A549 (cell line): ENCODE measurements at regions not wholly inside any gene's neighbourhood (a gene's known extent, or its start where the extent isn't known, plus 50 kb on each side); places are given as distances from the start of the nearest gene placed in this dataset.

ENCODE experiments used
- CTCF ChIP-seq: fragments of >200 bp; sonication (Bioruptor Twin); formaldehyde crosslinking; IDR thresholded peaks from 3 replicates; pipeline ENCODE4 v1.5.1; 2016
- HDAC2 ChIP-seq: fragments of 200-600 bp; sonication (generic); IDR thresholded peaks from 2 replicates; pipeline ENCODE4 v1.6.1; 2016
- POLR2A ChIP-seq: IDR thresholded peaks from 2 replicates; pipeline ENCODE4 v1.6.1; 2012; ENCODE audit warnings: mild to moderate bottlenecking, low read length

- no peak for TF ChIP-seq HDAC2
- TF ChIP-seq CTCF, result no peak
- no peak for TF ChIP-seq POLR2A
These were observed 1383.0 kb upstream of the TENM3 start for GRCh38 chr4:180860089-180860720.
